IMR-90 (cell line): ENCODE measurements at regions not wholly inside any gene's neighbourhood (a gene's known extent, or its start where the extent isn't known, plus 50 kb on each side); places are given as distances from the start of the nearest gene placed in this dataset.

Experiments
- ATAC-seq: fragments of 200-7000 bp; cut with Tn5 transposase; 2 replicates; pipeline ENCODE4 v1.9.1; 2020; ENCODE audit warnings: low read depth, mild to moderate bottlenecking, moderate library complexity
- BruUV-seq: library from RNA; stranded (reverse); fragments of 400-500 nt; replicated peaks from 2 replicates; lab custom pipeline; 2021; lab: Mats Ljungman, UMichigan
- CTCF ChIA-PET: fragments of 300-600 bp; formaldehyde crosslinking; extraction: SDS; loops from one replicate; lab custom pipeline; 2021; ENCODE audit warnings: antibody characterized with exemption; lab: Yijun Ruan, JAX
- POLR2A ChIA-PET: fragments of 300-600 bp; sonication (Branson Sonifier 250); formaldehyde crosslinking; loops from one replicate; lab custom pipeline; 2022; ENCODE audit warnings: antibody characterized with exemption; ENCODE audit not compliant: unreplicated experiment; lab: Charles Lee
- DNase-seq: peaks from one replicate; pipeline ENCODE4 v3.0.0; 2013
- H2AFZ ChIP-seq: replicated peaks from 2 replicates; pipeline ENCODE3; 2013; ENCODE audit warnings: low read length, mild to moderate bottlenecking; ENCODE audit not compliant: poor library complexity
- H2AK5ac ChIP-seq: 2 replicates; pipeline ENCODE4 v1.6.1; 2013; ENCODE audit warnings: low read depth, low read length, inconsistent platforms
- H2AK9ac ChIP-seq: replicated peaks from 2 replicates; pipeline ENCODE3; 2013; ENCODE audit warnings: mild to moderate bottlenecking, low read depth, low read length, moderate library complexity; ENCODE audit not compliant: poor library complexity
- H2BK120ac ChIP-seq: 2 replicates; pipeline ENCODE4 v1.6.1; 2013; ENCODE audit warnings: low read depth, low read length, inconsistent platforms
- H2BK15ac ChIP-seq: 3 replicates; pipeline ENCODE4 v1.6.1; 2013; ENCODE audit warnings: low read depth, low read length, inconsistent platforms
- H2BK20ac ChIP-seq: 2 replicates; pipeline ENCODE4 v1.6.1; 2013; ENCODE audit warnings: low read depth, mild to moderate bottlenecking, inconsistent platforms, low read length, moderate library complexity
- H2BK5ac ChIP-seq: 2 replicates; pipeline ENCODE4 v1.6.1; 2013; ENCODE audit warnings: mild to moderate bottlenecking, low read depth, low read length, inconsistent platforms; ENCODE audit not compliant: poor library complexity, severe bottlenecking
- H3K14ac ChIP-seq: replicated peaks from 2 replicates; pipeline ENCODE4 v1.6.1; 2013; ENCODE audit warnings: low read depth, low read length, inconsistent platforms
- H3K18ac ChIP-seq: 2 replicates; pipeline ENCODE4 v1.6.1; 2013; ENCODE audit warnings: low read depth, low read length, control low read depth
- H3K23ac ChIP-seq: 2 replicates; pipeline ENCODE4 v1.6.1; 2013; ENCODE audit warnings: low read depth, low read length, inconsistent platforms
- H3K27ac ChIP-seq: 2 replicates; pipeline ENCODE4 v1.5.1; 2013; ENCODE audit warnings: mild to moderate bottlenecking, control low read depth, low read length; ENCODE audit not compliant: insufficient read depth
- H3K27me3 ChIP-seq: 2 replicates; pipeline ENCODE4 v1.6.1; 2013; ENCODE audit warnings: low read length; ENCODE audit not compliant: control insufficient read depth, insufficient read depth
- H3K36me3 ChIP-seq: 2 replicates; pipeline ENCODE4 v1.6.1; 2013; ENCODE audit warnings: low read length, mixed read lengths; ENCODE audit not compliant: control insufficient read depth, insufficient read depth
- H3K4ac ChIP-seq: 2 replicates; pipeline ENCODE4 v1.6.1; 2013; ENCODE audit warnings: low read depth, low read length, inconsistent platforms
- H3K4me1 ChIP-seq: 2 replicates; pipeline ENCODE4 v1.6.1; 2013; ENCODE audit warnings: low read length, mixed read lengths; ENCODE audit not compliant: control insufficient read depth, insufficient read depth
- H3K4me2 ChIP-seq: 2 replicates; pipeline ENCODE4 v1.6.1; 2013; ENCODE audit warnings: low read depth, mild to moderate bottlenecking, control low read depth, low read length, moderate library complexity
- H3K4me3 ChIP-seq: 2 replicates; pipeline ENCODE4 v1.5.1; 2013; ENCODE audit warnings: low read depth, mild to moderate bottlenecking, control low read depth, low read length, moderate library complexity; ENCODE audit not compliant: insufficient read depth
- H3K56ac ChIP-seq: 2 replicates; pipeline ENCODE4 v1.6.1; 2013; ENCODE audit warnings: low read length, inconsistent platforms; ENCODE audit not compliant: insufficient read depth; ENCODE audit errors: extremely low read depth
- H3K79me1 ChIP-seq, 2 experiments: 2 replicates each; pipeline ENCODE4 v1.6.1; 2013; ENCODE audit warnings: low read length in 2 of 2, inconsistent platforms in 1 of 2, low read depth in 1 of 2
- H3K9ac ChIP-seq: 2 replicates; pipeline ENCODE4 v1.6.1; 2013; ENCODE audit warnings: low read depth, low read length, control low read depth
- H3K9me1 ChIP-seq: 2 replicates; pipeline ENCODE4 v1.6.1; 2013; ENCODE audit warnings: low read length, inconsistent platforms; ENCODE audit not compliant: insufficient read depth
- H3K9me3 ChIP-seq: 2 replicates; pipeline ENCODE4 v1.6.1; 2013; ENCODE audit warnings: low read length; ENCODE audit not compliant: control insufficient read depth, insufficient read depth
- H4K20me1 ChIP-seq: 2 replicates; pipeline ENCODE4 v1.6.1; 2013; ENCODE audit warnings: low read length, inconsistent platforms; ENCODE audit not compliant: insufficient read depth
- H4K5ac ChIP-seq: 2 replicates; pipeline ENCODE4 v1.6.1; 2013; ENCODE audit warnings: mild to moderate bottlenecking, low read depth, low read length, control low read depth
- H4K8ac ChIP-seq, 2 experiments: 2 replicates each; pipeline ENCODE4 v1.6.1; 2013; ENCODE audit warnings: low read depth in 2 of 2, low read length in 2 of 2, control low read depth in 1 of 2, inconsistent platforms in 1 of 2
- H4K91ac ChIP-seq: 2 replicates; pipeline ENCODE4 v1.6.1; 2013; ENCODE audit warnings: low read depth, low read length, inconsistent platforms; ENCODE audit not compliant: insufficient read depth
- BHLHE40 ChIP-seq: fragments of 150-350 bp; IDR thresholded peaks from 2 replicates; pipeline ENCODE4 v1.6.1; 2016; ENCODE audit warnings: mild to moderate bottlenecking, low read depth, low read length
- CEBPB ChIP-seq: IDR thresholded peaks from 2 replicates; pipeline ENCODE4 v1.6.1; 2012; ENCODE audit warnings: low read depth, low read length, improper control_type of control experiment
- CHD1 ChIP-seq: IDR thresholded peaks from 2 replicates; pipeline ENCODE4 v1.6.1; 2012; ENCODE audit warnings: low read depth, low read length, improper control_type of control experiment
- CTCF ChIP-seq: conservative IDR thresholded peaks from 2 replicates; pipeline ENCODE4 v1.5.1; 2012; ENCODE audit warnings: mild to moderate bottlenecking, low read depth, low read length, improper control_type of control experiment
- ELK1 ChIP-seq: fragments of 150-350 bp; IDR thresholded peaks from 2 replicates; pipeline ENCODE4 v1.6.1; 2016; ENCODE audit warnings: low read depth, mild to moderate bottlenecking, low read length, moderate library complexity, borderline replicate concordance
- FOS ChIP-seq: fragments of 150-350 bp; IDR thresholded peaks from 2 replicates; pipeline ENCODE4 v1.6.1; 2016; ENCODE audit warnings: low read depth, low read length
- MAFK ChIP-seq: IDR thresholded peaks from 2 replicates; pipeline ENCODE4 v1.6.1; 2012; ENCODE audit warnings: low read depth, low read length, improper control_type of control experiment
- MAZ ChIP-seq: IDR thresholded peaks from 2 replicates; pipeline ENCODE4 v1.6.1; 2012; ENCODE audit warnings: low read depth, mild to moderate bottlenecking, low read length, improper control_type of control experiment, moderate library complexity, borderline replicate concordance
- MXI1 ChIP-seq: IDR thresholded peaks from 2 replicates; pipeline ENCODE4 v1.6.1; 2012; ENCODE audit warnings: low read depth, mild to moderate bottlenecking, low read length, moderate library complexity, borderline replicate concordance
- NFE2L2 ChIP-seq: fragments of 150-350 bp; IDR thresholded peaks from 2 replicates; pipeline ENCODE4 v1.6.1; 2016; ENCODE audit warnings: low read depth, mild to moderate bottlenecking, low read length
- POLR2A ChIP-seq: IDR thresholded peaks from 2 replicates; pipeline ENCODE4 v1.6.1; 2012; ENCODE audit warnings: mild to moderate bottlenecking, low read depth, low read length
- RAD21 ChIP-seq: IDR thresholded peaks from 2 replicates; pipeline ENCODE4 v1.6.1; 2012; ENCODE audit warnings: low read length, improper control_type of control experiment
- RCOR1 ChIP-seq: IDR thresholded peaks from 2 replicates; pipeline ENCODE4 v1.6.1; 2012; ENCODE audit warnings: mild to moderate bottlenecking, low read length, improper control_type of control experiment; ENCODE audit not compliant: insufficient replicate concordance
- RFX5 ChIP-seq: IDR thresholded peaks from 2 replicates; pipeline ENCODE4 v1.8.0; 2012; ENCODE audit warnings: low read depth, mild to moderate bottlenecking, low read length, moderate library complexity
- SMC3 ChIP-seq: fragments of 150-350 bp; IDR thresholded peaks from 2 replicates; pipeline ENCODE4 v1.6.1; 2016; ENCODE audit warnings: low read depth, mild to moderate bottlenecking, antibody characterized with exemption, low read length, moderate library complexity
- USF2 ChIP-seq: fragments of 150-350 bp; IDR thresholded peaks from 2 replicates; pipeline ENCODE4 v1.6.1; 2017; ENCODE audit warnings: mild to moderate bottlenecking, antibody characterized with exemption, low read length, low read depth
- WGBS, 2 experiments: methylation state at CpG; one replicate each; pipeline versions ENCODE4 v1.1.5 to v1.1.7; 2013; ENCODE audit warnings: missing lambda C conversion rate in 2 of 2; ENCODE audit not compliant: insufficient read length in 1 of 2; ENCODE audit errors: extremely low coverage in 2 of 2; 5-methylcytosine and 5-hydroxymethylcytosine counted together
- dilution Hi-C: fragments of 300-500 bp; cut with HindIII; formaldehyde crosslinking; loops from one replicate; pipeline ENCODE4 v1.14.3; 2018; ENCODE audit warnings: low sequenced_read_pairs; ENCODE audit not compliant: unreplicated experiment
- in situ Hi-C: fragments of 300-500 bp; cut with MboI; formaldehyde crosslinking; loops from 3 replicates; pipeline ENCODE4 v1.14.3; 2019; ENCODE audit warnings: low sequenced_read_pairs, inconsistent platforms, mixed read lengths
- intact Hi-C: fragments of 100-400 bp; cut with micrococcal nuclease; formaldehyde crosslinking; loops from 2 replicates; pipeline ENCODE4 v1.10.0; 2022

DNA sequence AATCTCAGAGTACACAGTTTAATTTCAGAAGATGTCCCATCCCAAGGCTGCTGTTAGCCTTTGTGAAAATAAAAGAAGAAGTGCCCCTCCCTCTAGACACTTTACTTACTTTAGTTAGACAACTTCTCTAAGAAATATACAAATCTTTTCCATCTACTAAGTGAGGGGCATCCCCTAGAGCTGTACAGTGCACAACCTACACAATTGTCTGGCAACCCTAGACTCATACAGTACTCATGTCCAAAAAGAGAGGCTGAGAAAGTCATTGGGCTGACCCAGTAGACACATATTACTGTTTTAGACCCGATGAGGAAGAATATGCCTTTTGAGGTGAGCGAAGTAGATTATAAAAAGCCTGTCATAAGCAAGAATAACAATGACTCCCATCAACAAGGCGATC lies 297.6 kb downstream of the IDS start:
- intact Hi-C loops, result no loop called here
- TF ChIP-seq CEBPB (no peak), USF2 (no peak), RFX5 (no peak), CTCF (no peak), NFE2L2 (no peak), MAFK (no peak), POLR2A (no peak), MAZ (no peak), SMC3 (no peak), FOS (no peak), BHLHE40 (no peak), RCOR1 (no peak), CHD1 (no peak), ELK1 (no peak), MXI1 (no peak), RAD21 (no peak)

More for the DNA sequence above, 297.6 kb downstream of the IDS start:
- no peak overlapping the region for H2BK120ac ChIP-seq
- DNase-seq (no peak), ATAC-seq (no peak)
- peaks cover 3% of the 10 kb centered on the region for H3K9me3 ChIP-seq
- no peaks in the 10 kb centered on the region for H3K4me1 ChIP-seq
- H3K4me2 ChIP-seq, result no peak overlapping the region
- no CpG with 5 or more reads among the region's 3 CpGs for WGBS, 2 experiments
- no peak overlapping the region for H3K27ac ChIP-seq
- H3K14ac ChIP-seq, result no peak overlapping the region
- H3K79me1 ChIP-seq, result no peaks in the 10 kb centered on the region
- no TSS peak for BruUV-seq
- no peak overlapping the region for H2AK5ac ChIP-seq
- no peaks in the 10 kb centered on the region for H3K9me1 ChIP-seq
- no peak overlapping the region for H2BK5ac ChIP-seq
- H3K56ac ChIP-seq, result no peak overlapping the region
- no peak overlapping the region for H4K5ac ChIP-seq
- H3K4me3 ChIP-seq, result no peak overlapping the region
- H2BK20ac ChIP-seq, result no peak overlapping the region
- no peaks in the 10 kb centered on the region for H3K36me3 ChIP-seq
- H2AFZ ChIP-seq, result no peak overlapping the region
- H3K27me3 ChIP-seq, result no peaks in the 10 kb centered on the region
- H3K23ac ChIP-seq, result no peak overlapping the region
- dilution Hi-C loops (no loop called here), in situ Hi-C loops (no loop called here)
- H4K8ac ChIP-seq, result no peak overlapping the region
- no peak overlapping the region for H3K4ac ChIP-seq
- H2BK15ac ChIP-seq, result no peak overlapping the region
- H2AK9ac ChIP-seq, result no peak overlapping the region
- H4K91ac ChIP-seq, result no peak overlapping the region
- ChIA-PET CTCF (no interaction called here), POLR2A (no interaction called here)
- H3K9ac ChIP-seq, result no peak overlapping the region
- no peak overlapping the region for H3K18ac ChIP-seq
- no peaks in the 10 kb centered on the region for H4K20me1 ChIP-seq
